ENCODE measurements at regions not wholly inside any gene's neighbourhood (a gene's known extent, or its start where the extent isn't known, plus 50 kb on each side); places are given as distances from the start of the nearest gene placed in this dataset.

DNA sequence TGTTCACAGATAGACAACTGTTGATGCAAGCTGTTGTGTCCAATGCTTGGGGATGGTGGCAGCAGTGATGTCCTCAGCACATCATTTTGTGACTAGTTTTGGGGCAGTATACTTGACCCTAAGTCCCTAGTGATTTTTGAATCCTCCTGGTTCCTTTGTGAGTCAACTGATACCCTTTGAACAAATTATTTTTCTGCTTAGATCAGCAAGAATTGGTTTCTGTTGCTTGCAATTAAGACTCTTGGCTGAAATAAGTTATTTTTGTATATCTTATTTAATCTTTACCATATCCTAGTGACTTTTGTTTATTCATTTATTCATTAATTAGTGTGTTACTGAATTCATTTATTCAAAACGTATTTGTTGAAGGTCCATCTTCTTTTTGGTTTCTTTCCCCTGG, 392.0 kb upstream of the SGCD start:
- TF ChIP-seq GATA2 (IDR thresholded peaks at IDR 0.05; ENCODE audit: low read depth, low read length) (no peak), GATA3 (IDR thresholded peaks at IDR 0.05; ENCODE audit: low read depth, low read length) (no peak)

All from SH-SY5Y (cell line).